Fibroblast of pulmonary artery (primary cell): ENCODE measurements at regions not wholly inside any gene's neighbourhood (a gene's known extent, or its start where the extent isn't known, plus 50 kb on each side); places are given as distances from the start of the nearest gene placed in this dataset.
"Not testable (repeated sequence)": the region's sequence is repeated elsewhere in the genome, so short reads cannot be mapped to it uniquely, and the experiment has no call there.

Source experiments
- DNase-seq: peaks from one replicate; pipeline ENCODE4 v3.0.0-alpha.2; 2010; ENCODE audit warnings: low read depth
- H3K4me3 ChIP-seq: replicated peaks from 2 replicates; pipeline ENCODE4 v1.5.1; 2011; ENCODE audit warnings: low read depth, mild to moderate bottlenecking, control low read depth, low read length, moderate library complexity
- TF ChIP-seq, protein P1 (sequence below): IDR thresholded peaks from 2 replicates; pipeline ENCODE4 v1.5.1; 2011; ENCODE audit warnings: mild to moderate bottlenecking, control low read depth, low read length, inconsistent platforms; ENCODE audit errors: missing control alignments

DNA sequence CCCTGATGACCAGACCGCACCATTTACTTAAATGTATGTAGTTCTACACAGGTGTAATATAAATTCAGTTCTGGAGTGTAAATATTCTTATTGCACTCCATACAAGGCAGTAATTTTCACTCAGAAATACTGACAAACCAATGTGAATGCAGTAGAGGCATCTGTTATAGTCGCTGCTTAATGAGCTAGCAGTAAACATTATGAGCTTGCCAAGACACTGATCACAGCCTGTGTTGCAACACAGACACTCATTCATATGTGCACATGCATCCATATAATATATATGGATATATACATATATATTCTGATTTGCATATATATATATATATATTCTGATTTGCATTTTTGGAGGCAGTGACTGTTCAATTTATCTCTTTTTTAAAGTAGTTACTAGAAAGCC is 435.1 kb upstream of the ST8SIA4 start:
- H3K4me3 ChIP-seq = no peak overlapping the region
- TF ChIP-seq, protein P1, sequence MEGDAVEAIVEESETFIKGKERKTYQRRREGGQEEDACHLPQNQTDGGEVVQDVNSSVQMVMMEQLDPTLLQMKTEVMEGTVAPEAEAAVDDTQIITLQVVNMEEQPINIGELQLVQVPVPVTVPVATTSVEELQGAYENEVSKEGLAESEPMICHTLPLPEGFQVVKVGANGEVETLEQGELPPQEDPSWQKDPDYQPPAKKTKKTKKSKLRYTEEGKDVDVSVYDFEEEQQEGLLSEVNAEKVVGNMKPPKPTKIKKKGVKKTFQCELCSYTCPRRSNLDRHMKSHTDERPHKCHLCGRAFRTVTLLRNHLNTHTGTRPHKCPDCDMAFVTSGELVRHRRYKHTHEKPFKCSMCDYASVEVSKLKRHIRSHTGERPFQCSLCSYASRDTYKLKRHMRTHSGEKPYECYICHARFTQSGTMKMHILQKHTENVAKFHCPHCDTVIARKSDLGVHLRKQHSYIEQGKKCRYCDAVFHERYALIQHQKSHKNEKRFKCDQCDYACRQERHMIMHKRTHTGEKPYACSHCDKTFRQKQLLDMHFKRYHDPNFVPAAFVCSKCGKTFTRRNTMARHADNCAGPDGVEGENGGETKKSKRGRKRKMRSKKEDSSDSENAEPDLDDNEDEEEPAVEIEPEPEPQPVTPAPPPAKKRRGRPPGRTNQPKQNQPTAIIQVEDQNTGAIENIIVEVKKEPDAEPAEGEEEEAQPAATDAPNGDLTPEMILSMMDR = no peak

DNA sequence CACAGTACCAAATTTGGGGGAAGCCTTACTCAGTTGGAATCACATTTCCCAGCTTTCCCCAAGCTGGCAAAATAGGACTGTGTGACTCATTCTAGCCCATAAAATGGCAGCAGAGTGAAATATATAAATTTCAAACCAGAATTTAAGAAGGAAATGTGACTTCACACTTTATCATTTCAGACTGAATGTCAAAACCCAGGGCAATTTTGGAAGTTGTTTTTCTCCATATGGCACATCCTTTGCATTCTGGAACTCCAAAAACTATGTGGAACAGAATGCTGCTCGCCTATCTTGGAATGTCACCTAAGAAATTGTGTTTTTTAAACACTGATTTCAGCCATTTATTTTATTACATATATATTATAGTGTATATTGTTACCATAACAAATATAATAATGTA is 424.7 kb upstream of the ST8SIA4 start:
- no peak for DNase-seq
- no peak overlapping the region for H3K4me3 ChIP-seq
- TF ChIP-seq, protein P1 = no peak

More for the DNA sequence above, 435.1 kb upstream of the ST8SIA4 start:
- DNase-seq = no peak

DNA sequence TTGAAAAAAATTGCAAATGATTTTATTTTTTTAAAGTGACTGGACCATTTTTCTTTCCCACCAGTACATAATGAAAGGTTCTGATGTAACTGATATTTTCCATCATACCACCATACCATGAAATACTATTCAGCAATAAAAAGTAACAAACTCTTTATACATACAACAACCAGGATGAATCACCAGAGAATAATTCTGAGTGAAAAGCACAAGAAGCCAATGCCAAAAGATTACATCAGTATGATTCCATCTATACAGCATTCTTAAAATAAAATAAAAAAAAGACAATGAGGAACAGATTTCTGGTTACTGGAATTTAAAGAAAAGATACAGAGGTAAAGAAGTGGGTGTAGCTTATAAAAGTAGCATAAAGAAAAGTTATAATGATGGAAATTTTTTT is 423.7 kb upstream of the ST8SIA4 start:
- TF ChIP-seq, protein P1 = no peak
- H3K4me3 ChIP-seq = no peak overlapping the region
- no peak for DNase-seq

DNA sequence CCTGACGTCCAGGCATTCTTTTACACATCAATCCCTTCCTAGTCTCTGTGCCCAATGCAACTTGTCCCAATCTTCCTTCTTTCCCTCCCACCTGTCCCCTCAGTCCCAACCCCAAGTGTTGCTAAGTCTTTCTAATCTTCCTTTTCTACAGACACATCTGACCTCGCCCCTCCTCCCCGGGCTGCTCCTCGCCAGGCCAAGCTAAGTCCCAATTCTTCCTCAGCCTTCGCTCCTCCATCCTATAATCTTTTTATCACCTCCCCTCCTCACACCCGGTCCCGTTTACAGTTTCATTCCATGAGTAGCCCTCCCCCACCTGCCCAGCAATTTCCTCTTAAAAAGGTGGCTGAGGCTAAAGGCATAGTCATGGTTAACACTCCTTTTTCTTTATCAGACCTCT is 413.3 kb upstream of the ST8SIA4 start:
- DNase-seq, H3K4me3 ChIP-seq: not testable (repeated sequence)

DNA sequence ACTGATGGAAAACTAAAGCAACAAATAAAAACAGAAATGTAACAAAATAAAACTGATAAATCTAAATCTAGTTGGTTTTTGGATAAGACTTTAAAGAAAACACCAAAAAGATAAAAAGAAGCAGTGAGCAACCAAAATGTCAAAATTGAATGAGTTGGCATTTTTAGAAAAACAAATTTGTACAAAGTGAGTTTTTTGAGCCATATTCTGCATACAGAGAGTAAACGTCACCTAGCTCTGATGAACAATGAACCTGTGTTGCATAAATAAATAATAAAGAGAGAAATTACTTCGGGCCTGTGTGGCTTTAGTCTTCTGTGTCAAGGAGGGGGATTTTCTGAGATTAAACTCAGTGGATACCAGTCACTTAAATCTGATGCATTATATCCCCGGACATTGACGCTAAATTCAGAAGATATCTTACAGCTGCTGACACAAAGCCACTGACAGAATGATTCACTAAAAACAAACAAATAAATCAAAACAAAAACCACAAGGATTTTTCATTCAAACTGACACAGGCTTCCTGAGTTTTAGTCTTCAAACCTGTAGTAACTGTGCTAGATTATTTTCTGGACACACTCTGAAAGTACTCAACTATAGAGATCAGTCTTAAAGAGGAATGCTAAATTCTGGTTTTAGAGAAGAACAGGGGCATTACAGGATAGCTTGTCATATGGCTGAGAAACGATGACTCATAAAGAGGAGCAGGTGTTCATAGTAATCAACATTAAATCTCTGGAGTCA is 403.5 kb upstream of the ST8SIA4 start:
- TF ChIP-seq, protein P1 = no peak
- DNase-seq = no peak
- no peak overlapping the region for H3K4me3 ChIP-seq

DNA sequence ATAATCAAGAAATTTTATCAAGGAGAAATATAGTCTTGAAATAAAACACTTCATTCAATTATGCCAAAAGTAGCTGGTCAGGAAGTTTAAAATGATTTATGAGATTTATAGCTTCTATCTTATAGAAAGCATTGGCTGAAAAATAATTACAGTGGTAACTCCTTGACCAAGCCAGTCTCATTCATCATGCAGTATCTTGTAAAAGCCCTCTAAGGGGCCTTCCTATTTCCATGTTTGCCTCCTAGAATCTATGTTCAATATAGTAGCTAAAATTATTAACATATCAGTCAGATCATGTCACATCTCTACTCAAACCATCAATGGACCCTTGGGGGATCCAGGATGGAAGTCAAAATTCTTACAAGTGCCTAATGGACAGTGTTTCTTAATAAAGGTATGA is 393.4 kb upstream of the ST8SIA4 start:
- TF ChIP-seq, protein P1 = no peak
- DNase-seq = no peak
- H3K4me3 ChIP-seq = no peak overlapping the region

DNA sequence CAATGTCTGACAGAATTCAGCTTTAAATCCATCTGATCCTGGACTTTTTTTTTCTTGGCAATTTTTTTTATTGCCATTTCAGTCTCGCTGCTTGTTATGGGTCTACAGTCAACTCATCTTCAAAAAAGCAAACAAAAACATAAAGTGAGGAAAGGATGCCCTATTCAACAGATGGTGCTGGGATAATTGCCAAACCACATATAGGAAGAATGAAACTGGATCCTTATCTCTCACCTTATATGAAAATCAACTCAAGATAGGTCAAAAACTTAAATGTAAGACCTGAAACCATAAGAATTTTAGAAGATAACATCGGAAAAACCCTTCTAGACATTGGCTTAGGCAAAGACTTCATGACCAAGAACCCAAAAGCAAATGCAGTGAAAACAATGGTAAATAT is 389.1 kb upstream of the ST8SIA4 start:
- no peak overlapping the region for H3K4me3 ChIP-seq
- TF ChIP-seq, protein P1 = no peak
- DNase-seq = no peak

DNA sequence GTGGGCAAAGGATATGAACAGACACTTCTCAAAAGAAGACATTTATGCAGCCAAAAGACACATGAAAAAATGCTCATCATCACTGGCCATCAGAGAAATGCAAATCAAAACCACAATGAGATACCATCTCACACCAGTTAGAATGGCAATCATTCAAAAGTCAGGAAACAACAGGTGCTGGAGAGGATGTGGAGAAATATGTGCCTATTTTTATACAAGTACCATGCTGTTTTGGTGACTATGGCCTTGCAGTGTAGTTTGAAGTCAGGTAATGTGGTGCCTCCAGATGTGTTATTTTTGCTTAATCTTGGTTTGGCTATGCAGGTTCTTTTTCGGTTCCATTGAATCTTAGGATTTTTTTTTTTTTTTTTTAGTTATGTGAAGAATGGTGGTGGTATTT is 387.7 kb upstream of the ST8SIA4 start:
- not testable (repeated sequence) for H3K4me3 ChIP-seq, DNase-seq
